ENCODE measurements at regions not wholly inside any gene's neighbourhood (a gene's known extent, or its start where the extent isn't known, plus 50 kb on each side); places are given as distances from the start of the nearest gene placed in this dataset.
"Not testable (repeated sequence)": the region's sequence is repeated elsewhere in the genome, so short reads cannot be mapped to it uniquely, and the experiment has no call there.

DNA sequence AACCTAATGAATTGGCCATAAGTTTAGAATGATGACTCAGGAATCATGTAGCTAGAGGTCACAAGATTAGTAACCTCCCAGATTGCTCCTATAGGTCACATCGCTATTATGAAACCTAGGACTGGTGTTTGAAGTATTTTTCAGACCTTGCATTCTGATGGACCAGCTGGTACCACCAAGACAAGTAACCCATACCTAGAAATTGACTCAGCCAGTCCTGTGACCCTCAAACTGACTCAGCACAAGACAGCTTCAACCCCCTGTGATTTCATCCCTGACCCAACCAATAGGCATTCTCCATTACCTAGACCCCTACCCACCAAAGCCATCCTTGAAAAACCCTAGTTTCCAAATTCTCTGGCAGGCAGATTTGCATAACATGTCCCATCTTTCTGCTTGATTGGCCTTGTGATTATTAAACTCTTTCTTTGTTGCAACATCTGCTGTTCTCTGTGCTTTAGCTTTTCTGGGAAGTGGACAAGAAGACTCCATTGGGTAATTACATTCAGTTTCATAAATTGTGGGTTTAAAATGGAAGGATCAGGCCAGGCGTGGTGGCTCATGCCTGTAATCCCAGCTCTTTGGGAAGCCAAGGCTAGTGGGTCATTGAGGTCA, 254.9 kb downstream of the IRS1 start:
- no peak overlapping the region for H3K27ac ChIP-seq
- DNase-seq (ENCODE audit: low read depth, low spot score), result no peak

GRCh38 chr2:226540204-226540994, 259.2 kb downstream of the IRS1 start:
- DNase-seq (ENCODE audit: low read depth, low spot score), result no peak
- no peak overlapping the region for H3K27ac ChIP-seq

DNA sequence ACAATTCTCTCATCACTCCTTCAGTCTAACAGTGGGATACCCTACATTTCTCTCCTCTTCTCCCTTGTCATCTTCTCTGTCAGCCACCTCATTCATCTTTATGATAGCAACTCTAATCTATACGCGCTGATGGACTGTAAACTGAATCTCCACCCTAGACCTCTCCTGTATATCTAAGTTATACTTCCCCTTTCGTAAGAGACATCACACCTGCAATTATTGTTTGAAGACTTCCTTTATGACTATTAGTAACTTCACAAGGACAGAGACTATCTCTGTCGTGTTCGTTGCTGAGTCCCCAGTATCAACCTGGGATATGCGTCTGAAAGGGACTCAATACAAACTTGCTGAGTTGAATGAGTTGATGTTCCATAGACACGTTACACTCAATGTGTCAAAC, 263.2 kb downstream of the IRS1 start:
- no peak overlapping the region for H3K27ac ChIP-seq
- DNase-seq (ENCODE audit: low read depth, low spot score), result no peak

DNA sequence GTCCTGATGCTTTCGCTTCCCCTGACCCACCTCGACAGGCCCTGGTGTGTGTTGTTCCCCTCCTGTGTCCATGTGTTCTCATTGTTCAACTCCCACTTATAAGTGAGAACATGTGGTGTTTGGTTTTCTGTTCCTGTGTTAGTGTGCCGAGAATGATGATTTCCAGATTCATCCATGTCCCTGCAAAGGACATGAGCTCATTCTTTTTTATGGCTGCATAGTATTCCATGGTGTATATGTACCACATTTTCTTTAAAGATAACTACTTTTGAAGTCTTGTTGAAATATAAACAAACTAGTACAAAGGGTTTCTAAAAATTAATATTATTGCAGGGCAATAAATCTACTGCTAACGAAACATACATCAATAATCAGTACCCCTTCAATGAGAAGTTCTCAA, 266.6 kb downstream of the IRS1 start:
- H3K27ac ChIP-seq; DNase-seq (ENCODE audit: low read depth, low spot score): not testable (repeated sequence)

DNA sequence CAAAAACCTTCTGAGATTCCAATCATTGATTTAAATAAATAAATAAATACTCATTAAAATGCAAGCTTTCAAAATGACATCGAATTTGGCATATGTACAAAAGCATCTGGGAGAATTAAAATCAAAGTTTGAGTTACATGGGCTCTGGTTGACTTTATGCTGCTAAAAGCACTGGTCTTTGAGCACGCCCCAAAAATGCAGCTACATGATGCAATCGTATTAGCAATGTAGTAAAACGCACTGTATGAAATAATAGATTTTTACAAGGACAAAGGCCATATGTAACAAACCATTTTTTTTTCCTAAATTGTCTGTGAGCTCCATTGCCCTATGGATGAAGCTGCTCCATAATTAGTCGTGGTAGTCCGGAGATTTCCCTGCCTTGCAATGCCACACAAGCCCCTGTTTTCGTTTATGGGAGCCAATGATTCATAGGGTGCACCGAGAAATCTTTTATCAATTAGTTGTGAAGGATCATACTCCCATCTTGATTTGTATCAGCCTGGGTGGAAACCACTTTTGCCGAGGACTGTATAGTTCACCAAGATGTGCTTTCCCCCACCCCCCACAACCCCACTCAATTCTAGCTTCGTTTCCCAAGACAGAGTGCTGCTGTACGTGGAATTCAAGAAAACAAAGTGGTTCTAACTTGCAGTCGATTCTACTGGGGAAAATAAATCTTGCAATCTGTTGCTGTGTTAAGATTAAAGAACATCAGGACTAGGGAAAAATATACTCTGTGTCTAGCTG, 268.4 kb downstream of the IRS1 start:
- DNase-seq (ENCODE audit: low read depth, low spot score), result no peak
- no peak overlapping the region for H3K27ac ChIP-seq

DNA sequence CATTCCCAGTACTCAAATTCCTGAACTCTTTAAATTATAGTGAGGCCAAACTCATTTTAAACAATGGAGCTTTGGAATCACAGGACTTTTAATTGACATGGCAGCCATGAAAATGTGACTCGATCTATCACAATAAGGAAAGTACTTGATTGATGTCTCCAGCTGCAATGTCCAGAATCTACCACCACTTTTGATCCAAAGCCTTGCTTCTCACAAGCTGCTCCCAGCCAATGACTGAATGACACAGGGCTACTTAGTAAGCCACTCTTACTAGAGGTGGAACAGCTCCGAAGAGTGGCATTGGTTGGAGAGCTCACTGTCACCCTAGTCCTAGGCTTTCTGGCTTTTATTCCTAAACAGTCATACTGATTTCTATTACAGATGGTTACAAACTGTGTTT, 270.1 kb downstream of the IRS1 start:
- DNase-seq (ENCODE audit: low read depth, low spot score), result no peak
- H3K27ac ChIP-seq, result no peak overlapping the region

- H3K27ac ChIP-seq, result no peak overlapping the region
- no peak for DNase-seq (ENCODE audit: low read depth, low spot score)
Measured at GRCh38 chr2:226526716-226527115, 272.9 kb downstream of the IRS1 start.

- no peak for DNase-seq (ENCODE audit: low read depth, low spot score)
- no peak overlapping the region for H3K27ac ChIP-seq
Measured at GRCh38 chr2:226524381-226524843, 275.2 kb downstream of the IRS1 start.

DNA sequence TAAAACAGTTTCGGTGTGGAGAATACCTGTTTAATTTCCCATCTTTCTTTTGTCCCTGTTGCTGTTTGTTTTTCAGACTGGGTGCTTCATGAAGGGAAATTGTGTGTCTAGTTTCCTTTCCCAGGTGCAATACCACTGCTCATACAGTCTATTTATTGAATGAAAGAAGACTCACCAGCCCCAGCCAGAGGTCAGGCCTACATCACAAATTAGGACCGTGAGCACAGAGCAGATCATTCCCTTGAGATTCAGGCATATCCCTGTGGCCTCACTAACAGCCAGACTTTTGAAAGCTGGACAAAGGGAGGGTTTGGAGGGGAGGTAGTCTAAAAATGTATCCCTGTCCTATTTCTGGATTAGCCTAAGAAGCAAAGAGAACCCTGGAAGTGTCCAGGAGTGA, 278.9 kb downstream of the IRS1 start:
- no peak for DNase-seq (ENCODE audit: low read depth, low spot score)
- no peak overlapping the region for H3K27ac ChIP-seq

DNA sequence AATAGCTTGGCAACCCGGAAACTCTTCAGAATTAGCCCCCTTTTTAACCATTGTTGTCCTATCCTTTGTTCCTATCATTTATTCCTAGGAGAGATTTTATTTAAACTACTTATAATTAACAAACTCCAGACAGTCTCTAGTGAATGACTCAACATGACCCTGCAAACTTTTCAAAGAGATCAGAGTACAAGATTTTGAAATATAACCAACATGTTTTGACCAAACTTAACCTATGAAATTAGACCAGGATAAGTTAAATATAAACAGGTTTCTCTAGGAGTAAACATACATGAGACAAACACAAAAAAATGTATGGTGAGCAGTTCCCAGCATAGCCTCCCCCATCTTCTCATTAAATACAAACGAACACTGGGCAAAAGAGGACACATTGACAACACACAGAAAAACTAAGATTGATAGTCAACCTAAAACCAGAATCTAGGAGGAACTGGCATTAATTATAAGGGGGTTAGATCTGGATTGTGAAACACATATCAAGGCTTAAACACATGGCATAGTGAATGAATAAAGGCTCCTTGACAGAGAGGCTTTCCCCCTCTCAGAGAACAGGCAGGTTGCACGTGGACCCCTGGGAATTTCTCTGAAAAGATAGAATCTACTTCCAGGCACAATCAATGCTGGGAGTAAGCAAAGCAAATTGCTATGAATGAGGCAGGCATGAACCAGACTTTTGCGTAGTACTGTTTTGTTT, 284.1 kb downstream of the IRS1 start:
- peak; percentile 24 for DNase-seq (ENCODE audit: low read depth, low spot score)
- H3K27ac ChIP-seq, result peak overlapping the region; percentile 60

GRCh38 chr2:226514895-226515294, 284.7 kb downstream of the IRS1 start:
- DNase-seq (ENCODE audit: low read depth, low spot score), result peak; percentile 68
- peak overlapping the region; percentile 60 for H3K27ac ChIP-seq

DNA sequence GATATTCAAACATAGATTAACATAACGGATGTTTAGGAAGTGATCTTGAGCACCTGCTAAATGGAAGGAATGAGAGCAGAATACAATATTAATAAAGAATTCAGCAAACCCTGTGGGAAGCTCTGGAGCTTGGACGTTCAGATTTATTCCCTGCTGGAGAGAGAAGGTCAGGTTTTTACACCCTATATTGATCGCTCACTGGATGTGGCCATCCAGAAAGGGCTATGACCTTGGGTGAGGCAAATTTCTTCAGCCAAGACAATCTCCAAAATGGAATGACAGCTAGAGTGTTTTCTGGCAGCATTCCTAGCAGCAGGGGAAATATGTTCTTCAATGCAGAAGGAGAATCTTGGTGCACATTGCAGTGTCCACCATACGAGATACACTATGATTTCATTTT, 288.3 kb downstream of the IRS1 start:
- no peak for DNase-seq (ENCODE audit: low read depth, low spot score)
- H3K27ac ChIP-seq, result no peak overlapping the region

GRCh38 chr2:226508683-226509082, 290.9 kb downstream of the IRS1 start:
- DNase-seq (ENCODE audit: low read depth, low spot score), result no peak
- H3K27ac ChIP-seq, result no peak overlapping the region

DNA sequence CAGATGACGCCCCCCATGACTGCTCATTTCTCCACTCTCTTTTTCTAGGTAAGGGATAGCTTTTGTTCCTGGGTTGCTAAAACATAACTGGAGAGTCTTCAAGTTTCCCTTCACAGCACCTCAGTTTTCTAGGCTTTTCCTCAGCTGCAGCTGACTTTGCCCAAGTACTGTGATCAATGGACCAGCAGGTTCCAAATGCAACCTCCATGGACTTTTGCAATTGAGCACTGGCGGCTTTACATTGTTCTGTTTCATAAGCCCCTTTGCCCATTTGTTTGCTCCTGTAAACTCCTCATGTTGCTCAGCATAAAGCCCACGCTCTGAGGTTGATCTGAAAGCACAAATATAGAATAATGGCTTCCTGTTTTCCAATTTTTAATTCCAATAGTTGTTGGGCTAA, 291.6 kb downstream of the IRS1 start:
- no peak for DNase-seq (ENCODE audit: low read depth, low spot score)
- no peak overlapping the region for H3K27ac ChIP-seq

GRCh38 chr2:226497146-226497909, 302.3 kb downstream of the IRS1 start:
- no peak for DNase-seq (ENCODE audit: low read depth, low spot score)

DNA sequence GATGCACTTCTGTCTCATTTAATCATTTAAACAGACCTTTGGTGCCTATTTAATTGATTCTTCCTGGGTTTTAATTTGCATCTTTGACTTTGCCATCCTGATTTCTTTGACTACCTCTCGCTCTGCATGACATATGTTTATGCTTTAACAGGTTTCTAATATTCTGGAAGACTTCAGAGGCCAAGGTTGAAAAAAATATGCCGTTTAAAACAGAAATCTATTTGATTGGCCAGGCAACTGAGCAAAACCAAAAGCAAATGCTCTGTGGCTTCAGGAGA, 303.4 kb downstream of the IRS1 start:
- no peak overlapping the region for H3K27ac ChIP-seq
- DNase-seq (ENCODE audit: low read depth, low spot score), result no peak

More at GRCh38 chr2:226497146-226497909, 302.3 kb downstream of the IRS1 start:
- no peak overlapping the region for H3K27ac ChIP-seq

DNA sequence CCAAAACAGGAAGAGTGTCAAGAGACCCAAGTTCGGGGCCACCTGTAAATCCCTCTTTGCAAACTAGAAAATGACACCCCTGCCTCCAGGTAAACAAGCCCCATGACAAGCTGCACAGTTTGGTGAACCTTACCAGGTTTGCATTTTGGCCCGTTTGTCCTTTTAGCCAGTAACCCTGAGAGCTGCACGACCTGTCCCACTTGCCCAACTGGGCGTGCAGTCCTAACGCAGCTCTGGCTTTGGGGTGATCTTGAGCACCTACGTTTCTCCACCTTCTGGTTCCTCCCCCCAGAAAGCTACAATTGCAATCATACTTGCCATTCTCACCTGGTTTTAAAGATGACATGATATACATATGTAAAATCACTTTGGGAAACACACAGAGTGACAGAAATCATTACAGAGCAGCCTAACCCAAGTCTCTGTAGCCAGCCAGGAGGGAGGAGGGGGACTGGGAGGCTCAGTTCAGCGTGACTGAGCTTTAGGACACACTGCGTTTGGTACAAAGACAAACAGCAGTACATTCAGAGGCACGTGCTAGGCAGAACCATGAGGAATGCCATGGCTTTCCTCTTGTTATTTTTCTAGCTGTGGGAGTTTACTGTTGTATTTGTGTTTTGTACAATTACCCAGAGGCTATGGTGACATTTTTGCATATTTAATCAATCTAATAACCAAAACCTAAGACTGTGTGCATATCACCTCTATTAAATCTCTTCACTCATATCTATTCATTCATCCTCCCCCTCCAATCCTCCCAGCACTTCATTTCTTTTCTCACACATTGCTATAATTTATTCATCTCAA, 304.0 kb downstream of the IRS1 start:
- no peak for DNase-seq (ENCODE audit: low read depth, low spot score)
- H3K27ac ChIP-seq, result no peak overlapping the region

GRCh38 chr2:226491112-226491511, 308.5 kb downstream of the IRS1 start:
- DNase-seq (ENCODE audit: low read depth, low spot score), result no peak
- H3K27ac ChIP-seq, result no peak overlapping the region

All from epithelial cell of prostate (primary cell).